ENCODE measurements at regions not wholly inside any gene's neighbourhood (a gene's known extent, or its start where the extent isn't known, plus 50 kb on each side); places are given as distances from the start of the nearest gene placed in this dataset.

GRCh38 chr10:47144525-47144924 lies 155.5 kb upstream of the GDF10 start:
- Histone ChIP-seq H4K20me1 (ENCODE audit: insufficient read depth) (no peaks in the 10 kb centered on the region), H3K79me2 (replicated peaks; ENCODE audit: insufficient read depth, low read length) (no peaks in the 10 kb centered on the region), H3K27ac (ENCODE audit: low read length) (no peak overlapping the region), H3K9me2 (ENCODE audit: insufficient read depth, low read length) (no peaks in the 10 kb centered on the region), H3K9me3 (ENCODE audit: low read length) (no peaks in the 10 kb centered on the region), H3K4me3 (ENCODE audit: low read length) (no peak overlapping the region), H3K9ac (ENCODE audit: low read length) (no peak overlapping the region), H3F3A (ENCODE audit: insufficient read depth, low read length, poor library complexity, severe bottlenecking) (no peaks in the 10 kb centered on the region), H2AFZ (ENCODE audit: low read depth, low read length) (no peak overlapping the region), H3K27me3 (ENCODE audit: insufficient read depth, low read depth, low read length) (no peaks in the 10 kb centered on the region), H3K4me2 (ENCODE audit: low read length) (no peak overlapping the region), H3K36me3 (ENCODE audit: insufficient read depth, low read length) (no peaks in the 10 kb centered on the region)
- no peak for TF ChIP-seq POLR2AphosphoS5 (IDR thresholded peaks at IDR 0.05)
- no peak for TF ChIP-seq CTCF (IDR thresholded peaks at IDR 0.05; ENCODE audit: poor library complexity, severe bottlenecking)
- no peak for TF ChIP-seq MXI1 (conservative IDR thresholded peaks at IDR 0.05; ENCODE audit: poor library complexity, severe bottlenecking)
- TF ChIP-seq EZH2 (IDR thresholded peaks at IDR 0.05; ENCODE audit: borderline replicate concordance, insufficient read depth, low read length, poor library complexity, severe bottlenecking): no peak
- no peak for TF ChIP-seq TAF1 (IDR thresholded peaks at IDR 0.05; ENCODE audit: low read depth)
- TF ChIP-seq RAD21 (conservative IDR thresholded peaks at IDR 0.05): no peak
- no peak for TF ChIP-seq REST (IDR thresholded peaks at IDR 0.05; ENCODE audit: borderline replicate concordance)
- TF ChIP-seq SMC3 (conservative IDR thresholded peaks at IDR 0.05; ENCODE audit: poor library complexity): no peak
- TF ChIP-seq EP300 (conservative IDR thresholded peaks at IDR 0.05; ENCODE audit: poor library complexity, severe bottlenecking): no peak

- Histone ChIP-seq H3K27ac (ENCODE audit: low read length) (no peak overlapping the region), H3K9me3 (ENCODE audit: low read length) (no peaks in the 10 kb centered on the region), H3K9ac (ENCODE audit: low read length) (no peak overlapping the region), H2AFZ (ENCODE audit: low read depth, low read length) (no peak overlapping the region), H3K36me3 (ENCODE audit: insufficient read depth, low read length) (no peaks in the 10 kb centered on the region), H3K4me3 (ENCODE audit: low read length) (no peak overlapping the region), H3F3A (ENCODE audit: insufficient read depth, low read length, poor library complexity, severe bottlenecking) (no peaks in the 10 kb centered on the region), H3K9me2 (ENCODE audit: insufficient read depth, low read length) (no peaks in the 10 kb centered on the region), H4K20me1 (ENCODE audit: insufficient read depth) (no peaks in the 10 kb centered on the region), H3K27me3 (ENCODE audit: insufficient read depth, low read depth, low read length) (no peaks in the 10 kb centered on the region), H3K79me2 (replicated peaks; ENCODE audit: insufficient read depth, low read length) (no peaks in the 10 kb centered on the region), H3K4me2 (ENCODE audit: low read length) (no peak overlapping the region)
- TF ChIP-seq TAF1 (IDR thresholded peaks at IDR 0.05; ENCODE audit: low read depth): no peak
- TF ChIP-seq RAD21 (conservative IDR thresholded peaks at IDR 0.05): no peak
- TF ChIP-seq POLR2AphosphoS5 (IDR thresholded peaks at IDR 0.05): no peak
- TF ChIP-seq SMC3 (conservative IDR thresholded peaks at IDR 0.05; ENCODE audit: poor library complexity): no peak
- TF ChIP-seq EZH2 (IDR thresholded peaks at IDR 0.05; ENCODE audit: borderline replicate concordance, insufficient read depth, low read length, poor library complexity, severe bottlenecking): no peak
- no peak for TF ChIP-seq CTCF (IDR thresholded peaks at IDR 0.05; ENCODE audit: poor library complexity, severe bottlenecking)
- TF ChIP-seq REST (IDR thresholded peaks at IDR 0.05; ENCODE audit: borderline replicate concordance): no peak
- no peak for TF ChIP-seq MXI1 (conservative IDR thresholded peaks at IDR 0.05; ENCODE audit: poor library complexity, severe bottlenecking)
- no peak for TF ChIP-seq EP300 (conservative IDR thresholded peaks at IDR 0.05; ENCODE audit: poor library complexity, severe bottlenecking)
These were observed 154.6 kb upstream of the GDF10 start for GRCh38 chr10:47145290-47145934.

Measured in neural cell (in vitro differentiated cells).